Liver (tissue), 8 donors: ENCODE measurements at regions not wholly inside any gene's neighbourhood (a gene's known extent, or its start where the extent isn't known, plus 50 kb on each side); places are given as distances from the start of the nearest gene placed in this dataset.

Experiments used
- DNase-seq: peaks from one replicate; pipeline ENCODE4 v3.0.0-alpha.2; 2017; ENCODE audit warnings: low spot score
- H3K27ac ChIP-seq, 2 donors: one replicate each; pipeline ENCODE4 v1.7.0; 2013; ENCODE audit warnings: inconsistent platforms in 2 of 2, low read length in 2 of 2, control low read depth in 1 of 2, low read depth in 1 of 2, mild to moderate bottlenecking in 1 of 2
- H3K27me3 ChIP-seq, 4 donors: one replicate each; pipeline versions ENCODE4 v1.6.1 to v1.7.0; 2013; ENCODE audit warnings: low read length in 3 of 4, inconsistent platforms in 1 of 4, mild to moderate bottlenecking in 1 of 4, moderate library complexity in 1 of 4; ENCODE audit not compliant: control insufficient read depth in 4 of 4, insufficient read depth in 4 of 4
- H3K36me3 ChIP-seq, 4 donors: one replicate each; pipeline versions ENCODE4 v1.6.1 to v1.7.0; 2013; ENCODE audit warnings: low read length in 3 of 4, mild to moderate bottlenecking in 3 of 4, low read depth in 1 of 4, moderate library complexity in 1 of 4; ENCODE audit not compliant: control insufficient read depth in 4 of 4, insufficient read depth in 3 of 4
- H3K4me1 ChIP-seq, 4 donors: one replicate each; pipeline versions ENCODE4 v1.6.1 to v1.7.0; 2013; ENCODE audit warnings: low read length in 3 of 4, mild to moderate bottlenecking in 3 of 4, moderate library complexity in 1 of 4; ENCODE audit not compliant: control insufficient read depth in 4 of 4, insufficient read depth in 4 of 4
- H3K4me3 ChIP-seq, 3 donors: one replicate each; pipeline versions ENCODE4 v1.6.1 to v1.7.0; 2013; ENCODE audit warnings: low read length in 3 of 3, control low read depth in 1 of 3, low read depth in 1 of 3, mild to moderate bottlenecking in 1 of 3
- H3K9ac ChIP-seq, 2 donors: one replicate each; pipeline ENCODE4 v1.7.0; 2013; ENCODE audit warnings: low read length in 2 of 2, mild to moderate bottlenecking in 2 of 2, moderate library complexity in 2 of 2, control low read depth in 1 of 2, low read depth in 1 of 2
- H3K9me3 ChIP-seq, 4 donors: one replicate each; pipeline versions ENCODE4 v1.6.1 to v1.7.0; 2013; ENCODE audit warnings: low read length in 3 of 4; ENCODE audit not compliant: control insufficient read depth in 4 of 4
- EGR1 ChIP-seq, 2 donors: IDR thresholded peaks; 2 replicates each; pipeline ENCODE4 v1.6.1; 2016 to 2018; ENCODE audit warnings: antibody characterized with exemption in 2 of 2, low read depth in 2 of 2
- FOXA1 ChIP-seq: IDR thresholded peaks from 2 replicates; pipeline ENCODE4 v1.6.1; 2016; ENCODE audit warnings: antibody characterized with exemption
- FOXA2 ChIP-seq: IDR thresholded peaks from 2 replicates; pipeline ENCODE4 v1.6.1; 2016; ENCODE audit warnings: antibody characterized with exemption
- GABPA ChIP-seq, 2 donors: IDR thresholded peaks in 1 of 2; conservative IDR thresholded peaks in 1 of 2; 2 replicates each; pipeline ENCODE4 v1.6.1; 2016; ENCODE audit warnings: antibody characterized with exemption in 2 of 2, mild to moderate bottlenecking in 1 of 2, moderate library complexity in 1 of 2
- HNF4A ChIP-seq, 2 donors: conservative IDR thresholded peaks; 2 replicates each; pipeline ENCODE4 v1.6.1; 2016; ENCODE audit warnings: antibody characterized with exemption in 2 of 2, mild to moderate bottlenecking in 2 of 2
- HNF4G ChIP-seq: IDR thresholded peaks from 2 replicates; pipeline ENCODE4 v1.6.1; 2016; ENCODE audit warnings: antibody characterized with exemption
- MAX ChIP-seq: IDR thresholded peaks from 2 replicates; pipeline ENCODE4 v1.6.1; 2016; ENCODE audit warnings: antibody characterized with exemption
- NR2F2 ChIP-seq: IDR thresholded peaks from 2 replicates; pipeline ENCODE4 v1.6.1; 2016; ENCODE audit warnings: antibody characterized with exemption
- RAD21 ChIP-seq, 2 donors: IDR thresholded peaks; 2 replicates each; pipeline ENCODE4 v1.6.1; 2016; ENCODE audit warnings: antibody characterized with exemption in 2 of 2, mild to moderate bottlenecking in 2 of 2
- REST ChIP-seq: IDR thresholded peaks from 2 replicates; pipeline ENCODE4 v1.6.1; 2016; ENCODE audit warnings: antibody characterized with exemption, mild to moderate bottlenecking
- RXRA ChIP-seq, 2 donors: IDR thresholded peaks; 2 replicates each; pipeline ENCODE4 v1.6.1; 2017 to 2018; ENCODE audit warnings: antibody characterized with exemption in 2 of 2, mild to moderate bottlenecking in 1 of 2
- SP1 ChIP-seq: IDR thresholded peaks from 2 replicates; pipeline ENCODE4 v1.6.1; 2018; ENCODE audit warnings: antibody characterized with exemption, mild to moderate bottlenecking
- TAF1 ChIP-seq: conservative IDR thresholded peaks from 2 replicates; pipeline ENCODE4 v1.6.1; 2016; ENCODE audit warnings: antibody characterized with exemption, mild to moderate bottlenecking
- YY1 ChIP-seq: IDR thresholded peaks from 2 replicates; pipeline ENCODE4 v1.6.1; 2016; ENCODE audit warnings: antibody characterized with exemption, mild to moderate bottlenecking
- ZBTB33 ChIP-seq: IDR thresholded peaks from 2 replicates; pipeline ENCODE4 v1.6.1; 2016; ENCODE audit warnings: antibody characterized with exemption
- WGBS: extraction: QIAGEN DNeasy Blood & Tissue Kit; methylation state at CpG from one replicate; pipeline ENCODE4 v1.1.7; 2013; 5-methylcytosine and 5-hydroxymethylcytosine counted together
- TF ChIP-seq, protein P1 (sequence below): IDR thresholded peaks from 2 replicates; pipeline ENCODE4 v1.6.1; 2016; ENCODE audit warnings: antibody characterized with exemption
- TF ChIP-seq, protein P2 (sequence below): fragments of 150-350 bp; IDR thresholded peaks from 2 replicates; pipeline ENCODE4 v1.5.1; 2017; ENCODE audit warnings: improper control_type of control experiment, low read depth, low read length; ENCODE audit not compliant: missing input control
- donor health status: healthy.
- donor health status: healthy.
- donor health status: healthy.
- donor health status: healthy.
- donor health status: healthy.

GRCh38 chr16:65608455-65608854 is 486.6 kb upstream of the CDH11 start:
- Histone ChIP-seq H3K27ac (no peak overlapping the region), H3K4me1 (no peaks in the 10 kb centered on the region), H3K9ac (no peak overlapping the region), H3K27me3 (no peaks in the 10 kb centered on the region), H3K4me3 (no peak overlapping the region), H3K9me3 (no peaks in the 10 kb centered on the region), H3K36me3 (no peaks in the 10 kb centered on the region)
- TF ChIP-seq FOXA1 (no peak), RXRA (IDR thresholded peaks at IDR 0.05) (no peak), FOXA2 (no peak), REST (no peak), YY1 (no peak), RAD21 (IDR thresholded peaks at IDR 0.05) (no peak), TAF1 (no peak), NR2F2 (no peak), HNF4A (conservative IDR thresholded peaks at IDR 0.05) (no peak), MAX (no peak), ZBTB33 (no peak), SP1 (no peak), HNF4G (no peak), GABPA (IDR thresholded peaks at IDR 0.05 in 1 of 2, conservative IDR thresholded peaks at IDR 0.05 in 1 of 2) (no peak)
- TF ChIP-seq, protein P1, sequence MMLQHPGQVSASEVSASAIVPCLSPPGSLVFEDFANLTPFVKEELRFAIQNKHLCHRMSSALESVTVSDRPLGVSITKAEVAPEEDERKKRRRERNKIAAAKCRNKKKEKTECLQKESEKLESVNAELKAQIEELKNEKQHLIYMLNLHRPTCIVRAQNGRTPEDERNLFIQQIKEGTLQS, result no peak
- TF ChIP-seq, protein P2, sequence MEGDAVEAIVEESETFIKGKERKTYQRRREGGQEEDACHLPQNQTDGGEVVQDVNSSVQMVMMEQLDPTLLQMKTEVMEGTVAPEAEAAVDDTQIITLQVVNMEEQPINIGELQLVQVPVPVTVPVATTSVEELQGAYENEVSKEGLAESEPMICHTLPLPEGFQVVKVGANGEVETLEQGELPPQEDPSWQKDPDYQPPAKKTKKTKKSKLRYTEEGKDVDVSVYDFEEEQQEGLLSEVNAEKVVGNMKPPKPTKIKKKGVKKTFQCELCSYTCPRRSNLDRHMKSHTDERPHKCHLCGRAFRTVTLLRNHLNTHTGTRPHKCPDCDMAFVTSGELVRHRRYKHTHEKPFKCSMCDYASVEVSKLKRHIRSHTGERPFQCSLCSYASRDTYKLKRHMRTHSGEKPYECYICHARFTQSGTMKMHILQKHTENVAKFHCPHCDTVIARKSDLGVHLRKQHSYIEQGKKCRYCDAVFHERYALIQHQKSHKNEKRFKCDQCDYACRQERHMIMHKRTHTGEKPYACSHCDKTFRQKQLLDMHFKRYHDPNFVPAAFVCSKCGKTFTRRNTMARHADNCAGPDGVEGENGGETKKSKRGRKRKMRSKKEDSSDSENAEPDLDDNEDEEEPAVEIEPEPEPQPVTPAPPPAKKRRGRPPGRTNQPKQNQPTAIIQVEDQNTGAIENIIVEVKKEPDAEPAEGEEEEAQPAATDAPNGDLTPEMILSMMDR, result no peak
- DNase-seq, result no peak

DNA sequence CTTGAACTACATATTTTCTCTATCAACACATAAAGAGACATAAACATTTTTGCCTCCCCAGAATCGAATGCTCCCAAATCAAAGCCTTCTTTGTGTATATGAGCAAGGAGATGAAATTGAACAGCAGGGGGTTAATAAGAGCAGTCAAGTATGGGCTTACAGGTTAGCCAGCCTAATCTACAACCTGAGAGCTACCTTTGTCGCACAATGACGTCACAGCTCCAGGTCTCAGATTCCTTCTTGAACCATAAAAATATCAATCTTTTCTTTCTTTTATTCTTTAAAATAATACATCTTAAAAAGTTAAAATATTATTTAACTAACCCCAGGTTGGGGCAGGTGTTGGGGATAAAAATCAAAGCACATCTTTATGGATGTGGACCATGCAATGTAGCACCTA is 482.9 kb upstream of the CDH11 start:
- Histone ChIP-seq H3K4me3 (no peak overlapping the region), H3K9ac (no peak overlapping the region), H3K27ac (no peak overlapping the region), H3K36me3 (no peaks in the 10 kb centered on the region), H3K9me3 (no peaks in the 10 kb centered on the region), H3K27me3 (no peaks in the 10 kb centered on the region), H3K4me1 (no peaks in the 10 kb centered on the region)
- 78% methylated on average over 3 of the region's 3 CpGs for WGBS
- no peak for DNase-seq
- TF ChIP-seq TAF1 (no peak), GABPA (IDR thresholded peaks at IDR 0.05 in 1 of 2, conservative IDR thresholded peaks at IDR 0.05 in 1 of 2) (no peak), HNF4G (no peak), SP1 (no peak), EGR1 (IDR thresholded peaks at IDR 0.05; ENCODE audit: low read depth in 2 of 2) (no peak), REST (no peak), FOXA1 (no peak), YY1 (no peak), HNF4A (conservative IDR thresholded peaks at IDR 0.05) (no peak)
- TF ChIP-seq, protein P1, result no peak
- TF ChIP-seq, protein P2, result no peak
